IMR-90 (cell line): ENCODE measurements at regions not wholly inside any gene's neighbourhood (a gene's known extent, or its start where the extent isn't known, plus 50 kb on each side); places are given as distances from the start of the nearest gene placed in this dataset.
A peak's percentile ranks its signal among the peaks of the same experiment; 100 is the strongest.

Experiments
- ATAC-seq: fragments of 200-7000 bp; cut with Tn5 transposase; 2 replicates; pipeline ENCODE4 v1.9.1; 2020; ENCODE audit warnings: low read depth, mild to moderate bottlenecking, moderate library complexity
- BruUV-seq: library from RNA; stranded (reverse); fragments of 400-500 nt; replicated peaks from 2 replicates; lab custom pipeline; 2021; lab: Mats Ljungman, UMichigan
- CTCF ChIA-PET: fragments of 300-600 bp; formaldehyde crosslinking; extraction: SDS; loops from one replicate; lab custom pipeline; 2021; ENCODE audit warnings: antibody characterized with exemption; lab: Yijun Ruan, JAX
- POLR2A ChIA-PET: fragments of 300-600 bp; sonication (Branson Sonifier 250); formaldehyde crosslinking; loops from one replicate; lab custom pipeline; 2022; ENCODE audit warnings: antibody characterized with exemption; ENCODE audit not compliant: unreplicated experiment; lab: Charles Lee
- DNase-seq: peaks from one replicate; pipeline ENCODE4 v3.0.0; 2013
- H2AFZ ChIP-seq: replicated peaks from 2 replicates; pipeline ENCODE3; 2013; ENCODE audit warnings: low read length, mild to moderate bottlenecking; ENCODE audit not compliant: poor library complexity
- H2AK5ac ChIP-seq: 2 replicates; pipeline ENCODE4 v1.6.1; 2013; ENCODE audit warnings: low read depth, low read length, inconsistent platforms
- H2AK9ac ChIP-seq: replicated peaks from 2 replicates; pipeline ENCODE3; 2013; ENCODE audit warnings: mild to moderate bottlenecking, low read depth, low read length, moderate library complexity; ENCODE audit not compliant: poor library complexity
- H2BK120ac ChIP-seq: 2 replicates; pipeline ENCODE4 v1.6.1; 2013; ENCODE audit warnings: low read depth, low read length, inconsistent platforms
- H2BK15ac ChIP-seq: 3 replicates; pipeline ENCODE4 v1.6.1; 2013; ENCODE audit warnings: low read depth, low read length, inconsistent platforms
- H2BK20ac ChIP-seq: 2 replicates; pipeline ENCODE4 v1.6.1; 2013; ENCODE audit warnings: low read depth, mild to moderate bottlenecking, inconsistent platforms, low read length, moderate library complexity
- H2BK5ac ChIP-seq: 2 replicates; pipeline ENCODE4 v1.6.1; 2013; ENCODE audit warnings: mild to moderate bottlenecking, low read depth, low read length, inconsistent platforms; ENCODE audit not compliant: poor library complexity, severe bottlenecking
- H3K14ac ChIP-seq: replicated peaks from 2 replicates; pipeline ENCODE4 v1.6.1; 2013; ENCODE audit warnings: low read depth, low read length, inconsistent platforms
- H3K18ac ChIP-seq: 2 replicates; pipeline ENCODE4 v1.6.1; 2013; ENCODE audit warnings: low read depth, low read length, control low read depth
- H3K23ac ChIP-seq: 2 replicates; pipeline ENCODE4 v1.6.1; 2013; ENCODE audit warnings: low read depth, low read length, inconsistent platforms
- H3K27ac ChIP-seq: 2 replicates; pipeline ENCODE4 v1.5.1; 2013; ENCODE audit warnings: mild to moderate bottlenecking, control low read depth, low read length; ENCODE audit not compliant: insufficient read depth
- H3K27me3 ChIP-seq: 2 replicates; pipeline ENCODE4 v1.6.1; 2013; ENCODE audit warnings: low read length; ENCODE audit not compliant: control insufficient read depth, insufficient read depth
- H3K36me3 ChIP-seq: 2 replicates; pipeline ENCODE4 v1.6.1; 2013; ENCODE audit warnings: low read length, mixed read lengths; ENCODE audit not compliant: control insufficient read depth, insufficient read depth
- H3K4ac ChIP-seq: 2 replicates; pipeline ENCODE4 v1.6.1; 2013; ENCODE audit warnings: low read depth, low read length, inconsistent platforms
- H3K4me1 ChIP-seq: 2 replicates; pipeline ENCODE4 v1.6.1; 2013; ENCODE audit warnings: low read length, mixed read lengths; ENCODE audit not compliant: control insufficient read depth, insufficient read depth
- H3K4me2 ChIP-seq: 2 replicates; pipeline ENCODE4 v1.6.1; 2013; ENCODE audit warnings: low read depth, mild to moderate bottlenecking, control low read depth, low read length, moderate library complexity
- H3K4me3 ChIP-seq: 2 replicates; pipeline ENCODE4 v1.5.1; 2013; ENCODE audit warnings: low read depth, mild to moderate bottlenecking, control low read depth, low read length, moderate library complexity; ENCODE audit not compliant: insufficient read depth
- H3K56ac ChIP-seq: 2 replicates; pipeline ENCODE4 v1.6.1; 2013; ENCODE audit warnings: low read length, inconsistent platforms; ENCODE audit not compliant: insufficient read depth; ENCODE audit errors: extremely low read depth
- H3K79me1 ChIP-seq, 2 experiments: 2 replicates each; pipeline ENCODE4 v1.6.1; 2013; ENCODE audit warnings: low read length in 2 of 2, inconsistent platforms in 1 of 2, low read depth in 1 of 2
- H3K9ac ChIP-seq: 2 replicates; pipeline ENCODE4 v1.6.1; 2013; ENCODE audit warnings: low read depth, low read length, control low read depth
- H3K9me1 ChIP-seq: 2 replicates; pipeline ENCODE4 v1.6.1; 2013; ENCODE audit warnings: low read length, inconsistent platforms; ENCODE audit not compliant: insufficient read depth
- H3K9me3 ChIP-seq: 2 replicates; pipeline ENCODE4 v1.6.1; 2013; ENCODE audit warnings: low read length; ENCODE audit not compliant: control insufficient read depth, insufficient read depth
- H4K20me1 ChIP-seq: 2 replicates; pipeline ENCODE4 v1.6.1; 2013; ENCODE audit warnings: low read length, inconsistent platforms; ENCODE audit not compliant: insufficient read depth
- H4K5ac ChIP-seq: 2 replicates; pipeline ENCODE4 v1.6.1; 2013; ENCODE audit warnings: mild to moderate bottlenecking, low read depth, low read length, control low read depth
- H4K8ac ChIP-seq, 2 experiments: 2 replicates each; pipeline ENCODE4 v1.6.1; 2013; ENCODE audit warnings: low read depth in 2 of 2, low read length in 2 of 2, control low read depth in 1 of 2, inconsistent platforms in 1 of 2
- H4K91ac ChIP-seq: 2 replicates; pipeline ENCODE4 v1.6.1; 2013; ENCODE audit warnings: low read depth, low read length, inconsistent platforms; ENCODE audit not compliant: insufficient read depth
- MAZ ChIP-seq: IDR thresholded peaks from 2 replicates; pipeline ENCODE4 v1.6.1; 2012; ENCODE audit warnings: low read depth, mild to moderate bottlenecking, low read length, improper control_type of control experiment, moderate library complexity, borderline replicate concordance
- NFE2L2 ChIP-seq: fragments of 150-350 bp; IDR thresholded peaks from 2 replicates; pipeline ENCODE4 v1.6.1; 2016; ENCODE audit warnings: low read depth, mild to moderate bottlenecking, low read length
- WGBS, 2 experiments: methylation state at CpG; one replicate each; pipeline versions ENCODE4 v1.1.5 to v1.1.7; 2013; ENCODE audit warnings: missing lambda C conversion rate in 2 of 2; ENCODE audit not compliant: insufficient read length in 1 of 2; ENCODE audit errors: extremely low coverage in 2 of 2; 5-methylcytosine and 5-hydroxymethylcytosine counted together
- dilution Hi-C: fragments of 300-500 bp; cut with HindIII; formaldehyde crosslinking; loops from one replicate; pipeline ENCODE4 v1.14.3; 2018; ENCODE audit warnings: low sequenced_read_pairs; ENCODE audit not compliant: unreplicated experiment
- in situ Hi-C: fragments of 300-500 bp; cut with MboI; formaldehyde crosslinking; loops from 3 replicates; pipeline ENCODE4 v1.14.3; 2019; ENCODE audit warnings: low sequenced_read_pairs, inconsistent platforms, mixed read lengths
- intact Hi-C: fragments of 100-400 bp; cut with micrococcal nuclease; formaldehyde crosslinking; loops from 2 replicates; pipeline ENCODE4 v1.10.0; 2022

DNA sequence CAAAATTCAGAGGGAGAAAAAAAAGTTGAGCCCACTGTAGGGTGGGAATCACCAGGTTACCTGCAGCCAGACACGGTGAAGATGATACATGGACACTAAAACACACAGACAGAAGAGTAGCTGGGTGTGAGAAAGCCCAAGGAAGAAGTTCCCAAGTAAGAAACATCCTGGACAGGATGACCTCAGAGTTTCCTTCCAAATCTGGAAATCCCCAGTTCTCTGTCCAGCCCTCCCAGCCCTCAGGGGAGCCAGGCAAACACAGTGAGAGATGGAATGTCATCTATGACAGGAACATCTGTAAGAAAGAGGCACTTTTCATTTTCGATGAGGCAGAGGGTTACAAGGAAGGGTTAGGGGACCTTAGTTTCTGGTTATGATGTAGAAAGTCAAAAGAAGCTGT lies 125.1 kb upstream of the LYZL1 start:
- Histone ChIP-seq H3K9me1 (peaks cover 7% of the 10 kb centered on the region; the same call in 1 of the 2 replicates), H2AK9ac (peak overlapping the region; percentile 59), H2AK5ac (no peak overlapping the region), H4K20me1 (no peaks in the 10 kb centered on the region), H3K23ac (no peak overlapping the region), H3K27ac (no peak overlapping the region), H3K56ac (no peak overlapping the region), H2BK120ac (peak overlapping the region; percentile 17; the same call in 1 of the 2 replicates), H2BK20ac (peak overlapping the region; percentile 62; the same call in 1 of the 2 replicates), H3K36me3 (no peaks in the 10 kb centered on the region), H3K14ac (no peak overlapping the region), H2BK5ac (no peak overlapping the region), H4K91ac (peak overlapping the region; percentile 21; the same call in 1 of the 2 replicates), H4K8ac (no peak overlapping the region), H4K5ac (no peak overlapping the region), H3K9me3 (no peaks in the 10 kb centered on the region; the same call in 1 of the 2 replicates), H3K27me3 (no peaks in the 10 kb centered on the region; the same call in 1 of the 2 replicates), H3K9ac (no peak overlapping the region), H3K4ac (peak overlapping the region; percentile 44; the same call in 1 of the 2 replicates), H3K4me3 (no peak overlapping the region), H3K4me1 (peaks cover 10% of the 10 kb centered on the region), H2BK15ac (peak overlapping the region; percentile 86; the same call in 1 of the 3 replicates), H3K4me2 (no peak overlapping the region), H3K18ac (no peak overlapping the region; the same call in 1 of the 2 replicates), H2AFZ (peak overlapping the region; percentile 59), H3K79me1 (no peaks in the 10 kb centered on the region)
- WGBS, 2 experiments = no CpG with 5 or more reads among the region's 2 CpGs
- POLR2A ChIA-PET = no interaction called here
- in situ Hi-C loops = no loop called here
- ATAC-seq (peak; percentile 28; the same call in 1 of the 2 replicates), DNase-seq (peak; percentile 78)
- CTCF ChIA-PET = no interaction called here
- TF ChIP-seq MAZ = 0 out of 2 replicates have a peak, but pooled peaks have one; percentile 14
- TF ChIP-seq NFE2L2 = no peak
- dilution Hi-C loops = no loop called here
- BruUV-seq = no TSS peak
- intact Hi-C loops = no loop called here
